Parathyroid adenoma (tissue), 2 donors: ENCODE measurements at regions not wholly inside any gene's neighbourhood (a gene's known extent, or its start where the extent isn't known, plus 50 kb on each side); places are given as distances from the start of the nearest gene placed in this dataset.

Experiments used
- H2AFZ ChIP-seq: fragments of 300-600 bp; sonication (generic); one replicate; pipeline ENCODE4 v1.7.0; 2017; ENCODE audit warnings: antibody characterized with exemption, mild to moderate bottlenecking
- H3K27ac ChIP-seq: fragments of 300-600 bp; sonication (generic); one replicate; pipeline ENCODE4 v1.7.0; 2017
- H3K27me3 ChIP-seq: fragments of 300-600 bp; sonication (generic); one replicate; pipeline ENCODE4 v1.7.0; 2017; ENCODE audit warnings: low read length; ENCODE audit not compliant: control insufficient read depth, insufficient read depth
- H3K36me3 ChIP-seq: fragments of 300-600 bp; sonication (generic); one replicate; pipeline ENCODE4 v1.7.0; 2017; ENCODE audit warnings: low read length; ENCODE audit not compliant: control insufficient read depth, insufficient read depth
- H3K4me1 ChIP-seq: fragments of 300-600 bp; sonication (generic); one replicate; pipeline ENCODE4 v1.7.0; 2017; ENCODE audit warnings: control low read depth
- H3K4me2 ChIP-seq: fragments of 300-600 bp; sonication (generic); one replicate; pipeline ENCODE4 v1.7.0; 2017; ENCODE audit warnings: low read length
- H3K4me3 ChIP-seq: fragments of 300-600 bp; sonication (generic); one replicate; pipeline ENCODE4 v1.7.0; 2017; ENCODE audit warnings: low read depth, low read length
- H3K79me2 ChIP-seq: fragments of 300-600 bp; sonication (generic); one replicate; pipeline ENCODE4 v1.7.0; 2017; ENCODE audit warnings: control low read depth
- H3K9ac ChIP-seq: fragments of 300-600 bp; sonication (generic); one replicate; pipeline ENCODE4 v1.7.0; 2017; ENCODE audit warnings: mild to moderate bottlenecking
- H3K9me3 ChIP-seq: fragments of 300-600 bp; sonication (generic); one replicate; pipeline ENCODE4 v1.7.0; 2017; ENCODE audit warnings: low read length; ENCODE audit not compliant: control insufficient read depth
- TF ChIP-seq, protein P1 (sequence below): fragments of 300-600 bp; sonication (generic); IDR thresholded peaks from one replicate; pipeline ENCODE4 v1.7.0; 2017; ENCODE audit warnings: antibody characterized with exemption, mild to moderate bottlenecking
- donor health status: primary hyperparathyroidism.

DNA sequence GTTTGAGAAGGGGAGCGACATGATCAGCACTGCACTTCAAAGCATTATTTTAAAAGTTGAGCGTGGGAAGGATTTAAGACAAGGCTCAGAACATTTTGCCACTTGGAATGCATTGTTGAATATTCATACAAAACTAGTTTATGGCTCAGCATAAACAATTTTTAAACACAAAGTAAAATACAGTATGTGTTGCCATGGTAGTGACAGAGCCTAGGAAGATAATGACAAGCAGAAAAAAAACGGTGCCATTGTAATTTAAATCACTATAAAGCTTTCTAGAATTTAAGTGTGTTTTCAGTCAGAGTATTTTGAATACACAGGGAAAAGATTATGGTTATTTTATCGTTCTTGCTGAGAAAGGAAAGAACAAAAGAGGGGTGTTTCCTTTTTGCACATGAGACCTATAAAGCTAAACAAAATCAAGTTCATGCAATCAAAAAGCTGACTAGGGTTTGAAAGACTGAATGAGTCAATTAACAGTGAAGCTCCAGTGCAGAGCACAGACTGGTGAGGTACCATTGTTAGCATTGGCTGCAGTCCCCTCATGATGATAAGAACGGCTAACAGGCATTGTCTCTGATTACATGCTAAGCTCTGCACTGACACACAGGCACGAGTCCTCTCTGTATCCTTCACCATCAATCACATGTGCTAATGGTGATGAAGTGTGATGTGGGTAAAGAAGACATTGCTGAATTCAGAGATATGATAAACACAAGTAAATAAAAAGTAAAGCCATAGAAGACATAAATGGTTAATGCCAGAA is 181.9 kb upstream of the VSTM2A start:
- no peaks in the 10 kb centered on the region for H3K79me2 ChIP-seq
- no peaks in the 10 kb centered on the region for H3K36me3 ChIP-seq

DNA sequence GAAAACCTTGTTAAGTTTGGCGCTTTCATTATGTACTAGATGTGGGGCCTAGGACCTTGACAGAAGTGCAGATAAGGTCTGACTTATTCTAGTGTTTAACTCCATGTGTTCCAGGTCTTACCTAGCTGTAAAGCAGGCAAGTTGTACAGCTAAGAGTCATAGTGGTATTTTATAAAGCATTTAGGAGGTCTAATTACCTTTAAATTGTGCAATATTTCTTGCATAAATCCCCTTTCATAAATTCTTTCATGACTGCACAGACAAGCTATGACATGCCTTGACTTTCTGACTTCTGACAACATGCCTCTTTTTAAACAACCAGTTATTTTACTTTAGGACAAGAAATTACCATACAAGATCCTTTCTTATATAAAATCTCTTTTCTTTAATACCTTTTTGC is 151.6 kb upstream of the VSTM2A start:
- H3K4me2 ChIP-seq, result no peak overlapping the region
- no peak overlapping the region for H3K9ac ChIP-seq
- H3K27me3 ChIP-seq, result no peaks in the 10 kb centered on the region
- no peaks in the 10 kb centered on the region for H3K9me3 ChIP-seq
- H3K79me2 ChIP-seq, result no peaks in the 10 kb centered on the region
- no peak overlapping the region for H3K27ac ChIP-seq
- no peak overlapping the region for H3K4me3 ChIP-seq
- no peaks in the 10 kb centered on the region for H3K36me3 ChIP-seq
- TF ChIP-seq, protein P1, sequence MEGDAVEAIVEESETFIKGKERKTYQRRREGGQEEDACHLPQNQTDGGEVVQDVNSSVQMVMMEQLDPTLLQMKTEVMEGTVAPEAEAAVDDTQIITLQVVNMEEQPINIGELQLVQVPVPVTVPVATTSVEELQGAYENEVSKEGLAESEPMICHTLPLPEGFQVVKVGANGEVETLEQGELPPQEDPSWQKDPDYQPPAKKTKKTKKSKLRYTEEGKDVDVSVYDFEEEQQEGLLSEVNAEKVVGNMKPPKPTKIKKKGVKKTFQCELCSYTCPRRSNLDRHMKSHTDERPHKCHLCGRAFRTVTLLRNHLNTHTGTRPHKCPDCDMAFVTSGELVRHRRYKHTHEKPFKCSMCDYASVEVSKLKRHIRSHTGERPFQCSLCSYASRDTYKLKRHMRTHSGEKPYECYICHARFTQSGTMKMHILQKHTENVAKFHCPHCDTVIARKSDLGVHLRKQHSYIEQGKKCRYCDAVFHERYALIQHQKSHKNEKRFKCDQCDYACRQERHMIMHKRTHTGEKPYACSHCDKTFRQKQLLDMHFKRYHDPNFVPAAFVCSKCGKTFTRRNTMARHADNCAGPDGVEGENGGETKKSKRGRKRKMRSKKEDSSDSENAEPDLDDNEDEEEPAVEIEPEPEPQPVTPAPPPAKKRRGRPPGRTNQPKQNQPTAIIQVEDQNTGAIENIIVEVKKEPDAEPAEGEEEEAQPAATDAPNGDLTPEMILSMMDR, result no peak
- no peaks in the 10 kb centered on the region for H3K4me1 ChIP-seq
- no peak overlapping the region for H2AFZ ChIP-seq

More for the DNA sequence above, 181.9 kb upstream of the VSTM2A start:
- Histone ChIP-seq H3K4me1 (no peaks in the 10 kb centered on the region), H3K27me3 (no peaks in the 10 kb centered on the region), H3K4me2 (no peak overlapping the region), H2AFZ (no peak overlapping the region), H3K9ac (no peak overlapping the region), H3K9me3 (no peaks in the 10 kb centered on the region), H3K4me3 (no peak overlapping the region), H3K27ac (no peak overlapping the region)
- TF ChIP-seq, protein P1, result no peak

DNA sequence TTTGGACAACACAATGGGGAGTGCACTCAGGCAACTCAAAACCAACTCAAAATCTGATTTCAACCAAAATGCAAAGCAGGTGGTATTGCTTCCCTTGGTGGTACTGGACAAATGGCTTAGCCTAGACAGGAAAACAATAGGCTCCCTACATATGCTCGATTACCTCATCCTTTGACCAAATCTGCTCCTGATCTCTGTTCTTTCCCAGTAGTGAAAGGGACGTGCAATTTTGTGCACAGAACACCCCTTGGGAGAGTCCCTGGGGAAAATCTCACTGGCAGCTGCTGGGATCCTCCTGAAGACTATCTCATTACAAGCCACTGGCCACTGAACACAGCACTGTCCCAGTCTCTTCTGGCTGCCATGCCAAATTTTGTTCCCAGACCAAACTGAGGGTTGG is 149.2 kb upstream of the VSTM2A start:
- no peaks in the 10 kb centered on the region for H3K36me3 ChIP-seq
- no peaks in the 10 kb centered on the region for H3K4me1 ChIP-seq
- no peaks in the 10 kb centered on the region for H3K79me2 ChIP-seq
- no peaks in the 10 kb centered on the region for H3K27me3 ChIP-seq
- H3K4me2 ChIP-seq, result no peak overlapping the region
- H3K27ac ChIP-seq, result no peak overlapping the region
- TF ChIP-seq, protein P1, result no peak
- no peaks in the 10 kb centered on the region for H3K9me3 ChIP-seq
- no peak overlapping the region for H3K9ac ChIP-seq
- no peak overlapping the region for H3K4me3 ChIP-seq
- H2AFZ ChIP-seq, result no peak overlapping the region

DNA sequence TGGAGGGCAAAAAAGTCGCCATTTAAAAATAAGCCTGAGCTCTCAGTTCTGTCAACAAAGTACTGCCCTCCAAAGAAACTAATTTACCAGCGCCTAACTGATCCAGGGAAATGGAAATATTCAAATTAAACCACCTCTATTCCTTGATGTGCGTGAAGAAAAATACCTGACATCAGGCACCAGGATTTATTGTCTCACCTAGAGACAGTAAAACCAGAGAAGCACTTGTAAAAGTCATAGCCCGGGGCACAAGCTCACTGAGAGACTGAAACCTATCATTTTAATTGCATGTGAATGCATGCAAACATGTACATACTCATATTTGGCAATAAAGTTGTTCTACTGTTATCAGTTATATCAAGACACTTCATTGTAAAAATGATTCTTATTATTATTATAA is 147.3 kb upstream of the VSTM2A start:
- no peak overlapping the region for H2AFZ ChIP-seq
- no peaks in the 10 kb centered on the region for H3K4me1 ChIP-seq
- no peak overlapping the region for H3K27ac ChIP-seq
- H3K4me3 ChIP-seq, result no peak overlapping the region
- no peak overlapping the region for H3K9ac ChIP-seq
- H3K9me3 ChIP-seq, result no peaks in the 10 kb centered on the region
- no peak overlapping the region for H3K4me2 ChIP-seq
- no peaks in the 10 kb centered on the region for H3K27me3 ChIP-seq
- TF ChIP-seq, protein P1, result no peak
- no peaks in the 10 kb centered on the region for H3K79me2 ChIP-seq
- no peaks in the 10 kb centered on the region for H3K36me3 ChIP-seq
